GM18907 (cell line): ENCODE measurements at regions not wholly inside any gene's neighbourhood (a gene's known extent, or its start where the extent isn't known, plus 50 kb on each side); places are given as distances from the start of the nearest gene placed in this dataset.

ENCODE experiments used
- ATAC-seq: cut with Tn5 transposase; IDR thresholded peaks from one replicate; pipeline ENCODE4 v1.9.1; 2021; ENCODE audit warnings: mild to moderate bottlenecking, moderate library complexity; ENCODE audit not compliant: unreplicated experiment

GRCh38 chr17:34110315-34110714, 144.8 kb upstream of the CCL2 start:
- ATAC-seq, result no peak

DNA sequence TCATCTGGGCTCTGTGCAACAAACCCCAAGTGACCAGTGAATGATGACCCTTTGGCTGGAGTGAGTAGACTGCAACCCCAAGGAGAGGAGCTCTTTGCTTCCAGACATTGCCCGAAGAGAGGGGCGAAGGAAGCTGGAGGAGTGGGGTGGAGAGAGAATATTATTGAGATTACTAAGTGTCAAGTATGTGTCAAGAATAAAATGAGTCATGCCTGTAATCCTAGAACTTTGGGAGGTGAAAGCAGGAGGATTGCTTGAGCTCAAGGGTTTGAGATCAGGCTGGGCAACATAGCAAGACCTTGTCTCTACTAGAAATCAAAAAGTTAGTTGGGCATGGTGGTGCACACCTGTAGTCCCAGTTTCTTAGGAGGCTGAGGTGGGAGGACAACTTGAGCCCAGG, 142.0 kb upstream of the CCL2 start:
- no peak for ATAC-seq

DNA sequence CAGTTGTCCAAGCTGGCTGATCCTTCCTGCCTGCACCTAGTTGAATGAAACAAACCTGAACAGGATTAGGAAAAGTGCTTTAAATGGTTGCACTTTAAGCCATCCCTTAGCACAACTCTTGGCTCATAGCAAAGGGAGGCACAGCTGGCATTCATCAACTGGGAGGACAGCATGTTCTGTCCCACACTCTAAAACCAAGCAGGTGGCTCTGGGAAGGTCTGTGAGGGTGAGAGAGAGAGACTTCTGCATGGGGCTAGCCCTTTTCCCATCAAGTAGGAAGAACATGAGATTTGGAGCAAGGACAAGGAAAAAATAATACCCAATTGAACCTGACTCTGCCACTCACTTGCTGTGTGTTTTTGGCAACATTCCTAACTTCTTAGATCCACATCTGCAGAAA, 140.9 kb upstream of the CCL2 start:
- ATAC-seq, result no peak

DNA sequence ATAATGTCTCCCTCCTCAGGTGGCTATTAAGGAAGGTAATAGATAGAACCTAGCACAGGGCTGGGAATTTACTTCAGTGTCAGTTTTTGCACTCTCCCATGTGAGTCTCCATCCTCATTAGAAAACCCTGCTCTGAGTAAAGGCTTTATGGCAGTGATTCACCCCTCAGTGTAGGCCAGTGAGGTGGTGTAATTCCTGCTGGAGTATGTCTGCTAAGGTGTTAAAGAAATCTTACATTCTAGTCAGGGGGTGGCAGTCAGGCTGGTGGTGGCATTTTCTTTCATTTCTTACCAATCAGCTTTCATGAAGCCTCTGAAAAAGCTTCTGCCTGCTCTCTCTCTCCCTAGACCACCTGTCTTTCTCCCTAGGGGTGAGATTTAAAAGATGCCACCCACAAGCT, 138.8 kb upstream of the CCL2 start:
- ATAC-seq, result no peak

DNA sequence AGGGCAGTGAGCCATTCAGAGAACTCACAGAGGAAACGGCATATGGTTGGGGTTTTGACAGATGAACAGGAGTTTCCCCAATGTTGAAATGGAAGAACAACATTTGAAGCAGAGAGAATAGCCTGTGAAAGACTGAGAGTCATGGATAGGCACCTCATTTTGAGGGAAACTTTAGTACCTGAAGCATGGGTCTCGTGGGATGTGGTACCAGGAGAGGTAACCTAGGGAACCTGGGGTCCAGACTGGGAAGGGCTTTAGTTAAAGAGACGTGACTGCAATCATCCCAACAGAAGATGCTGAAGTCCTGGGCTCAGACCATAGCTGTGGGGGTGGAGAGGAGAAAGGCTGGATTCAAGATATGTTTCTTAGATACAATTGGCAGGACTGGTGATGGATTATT, 137.8 kb upstream of the CCL2 start:
- no peak for ATAC-seq

DNA sequence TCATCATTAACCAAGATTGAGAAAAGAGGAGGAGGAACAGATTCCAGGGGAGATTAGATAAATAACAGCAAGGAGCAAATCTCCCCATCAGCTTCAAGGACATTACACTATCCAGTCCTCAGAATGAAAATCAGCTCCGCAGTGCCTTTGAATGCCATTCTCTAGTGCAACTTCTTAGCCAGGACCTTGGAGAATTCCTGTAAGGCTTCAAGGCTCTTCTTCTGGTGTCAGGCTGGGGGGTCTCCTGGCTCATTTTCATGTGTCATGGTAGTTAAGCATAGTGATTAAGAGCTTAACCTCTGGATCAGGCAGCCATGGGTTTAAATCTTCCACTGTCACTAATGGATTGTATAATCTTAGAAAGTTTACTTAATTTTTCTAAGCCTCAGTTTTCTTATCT, 137.3 kb upstream of the CCL2 start:
- no peak for ATAC-seq

GRCh38 chr17:34118564-34118963, 136.5 kb upstream of the CCL2 start:
- no peak for ATAC-seq

DNA sequence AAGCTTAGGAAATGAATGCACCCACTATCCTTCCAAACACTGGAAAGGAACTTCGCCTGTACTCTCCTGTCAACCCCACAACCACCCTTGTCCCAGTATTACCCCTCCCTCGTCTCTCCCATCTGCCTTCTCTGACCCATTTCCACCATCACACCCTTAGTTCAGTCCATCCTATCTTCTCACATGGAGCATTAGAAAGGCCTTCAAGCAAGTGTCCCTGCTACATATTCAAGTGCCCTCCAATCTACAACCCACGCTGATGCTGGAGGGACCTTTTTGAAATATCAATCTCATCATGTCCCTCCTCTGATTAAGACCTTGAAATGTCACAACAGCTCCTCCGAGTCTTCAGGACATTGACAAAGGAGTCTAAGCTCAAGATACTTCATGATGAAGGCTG, 133.8 kb upstream of the CCL2 start:
- no peak for ATAC-seq

DNA sequence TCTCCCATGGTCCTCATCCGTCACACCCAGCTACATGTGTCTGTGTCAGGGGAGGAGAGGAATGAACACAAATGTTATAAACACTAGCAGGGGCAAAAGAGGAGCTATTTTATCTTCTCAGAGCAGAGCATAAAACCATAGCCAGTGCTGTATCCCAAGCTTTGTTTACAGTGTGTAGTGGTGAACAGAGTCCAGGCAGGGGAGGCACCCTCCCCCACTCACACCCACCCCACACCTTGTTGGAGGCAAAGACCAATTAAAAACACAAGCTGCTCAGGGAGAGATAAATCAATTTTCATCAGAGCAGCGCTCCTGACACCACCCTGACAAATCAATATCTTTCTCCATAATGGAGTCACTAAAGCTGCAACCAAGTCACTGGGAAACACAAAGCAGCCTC, 132.6 kb upstream of the CCL2 start:
- no peak for ATAC-seq

GRCh38 chr17:34125010-34125409, 130.1 kb upstream of the CCL2 start:
- no peak for ATAC-seq

GRCh38 chr17:34125921-34126320, 129.2 kb upstream of the CCL2 start:
- no peak for ATAC-seq

- ATAC-seq, result no peak
Observed at GRCh38 chr17:34126496-34126895, 128.6 kb upstream of the CCL2 start.

- no peak for ATAC-seq
Observed at GRCh38 chr17:34126965-34127364, 128.1 kb upstream of the CCL2 start.

DNA sequence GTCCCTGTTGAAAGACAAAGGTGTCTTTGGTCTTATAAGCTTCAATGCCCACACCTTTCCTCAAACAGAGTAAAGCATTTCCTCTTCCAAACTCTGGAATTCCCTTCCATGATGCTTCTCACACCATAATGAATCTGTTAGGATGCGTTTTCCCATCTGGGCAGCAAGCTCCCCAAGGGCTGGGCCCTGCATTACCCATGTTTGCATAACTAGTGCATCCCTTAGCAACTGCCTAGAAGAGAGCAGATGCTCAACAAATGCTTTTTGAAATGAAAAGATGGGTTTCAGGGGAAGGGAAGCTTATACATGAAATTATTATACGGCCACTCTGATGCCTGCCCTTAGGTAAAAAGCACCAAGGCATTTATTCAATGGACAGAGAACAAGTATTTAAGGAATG, 124.5 kb upstream of the CCL2 start:
- no peak for ATAC-seq

DNA sequence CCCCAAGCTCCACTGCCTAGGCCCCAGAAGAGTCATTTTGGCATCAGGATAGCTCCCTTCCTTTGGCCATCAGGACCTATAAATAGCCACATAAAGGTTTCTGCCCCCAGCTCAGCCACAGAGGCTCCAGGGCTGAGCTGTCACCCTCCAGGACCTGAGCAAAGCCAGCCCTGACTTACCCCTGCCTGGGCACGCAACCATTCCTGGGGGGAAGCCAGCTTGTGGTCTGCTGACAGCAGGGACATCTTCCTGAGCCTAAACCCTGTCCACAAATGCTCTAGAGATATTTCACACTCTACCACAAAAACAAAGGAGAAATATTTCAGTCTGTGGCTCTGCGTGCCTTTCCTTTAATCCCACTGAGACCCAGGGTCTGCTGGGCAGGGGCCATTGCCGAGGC, 123.7 kb upstream of the CCL2 start:
- ATAC-seq, result no peak

DNA sequence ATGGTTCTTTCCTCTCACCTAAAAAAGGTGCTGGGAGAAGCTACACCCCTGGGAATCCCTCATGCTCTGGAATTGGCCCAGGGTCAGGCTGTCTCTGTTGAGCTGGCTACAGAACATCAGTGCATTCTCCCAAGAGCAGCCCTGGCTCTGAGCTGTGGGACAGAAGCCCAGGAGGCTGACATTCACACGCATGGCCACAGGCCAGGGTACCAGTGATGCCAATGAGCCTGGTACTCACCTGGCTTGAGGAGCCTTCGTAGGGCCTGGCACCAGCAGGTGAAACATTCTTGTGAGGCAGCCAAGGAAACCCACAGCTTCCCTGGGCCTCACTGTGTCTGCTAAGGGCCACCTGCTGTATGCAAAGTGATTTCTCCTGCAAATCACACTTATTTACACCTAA, 121.7 kb upstream of the CCL2 start:
- ATAC-seq, result no peak

- ATAC-seq, result no peak
Observed at GRCh38 chr17:34135841-34136240, 119.2 kb upstream of the CCL2 start.

GRCh38 chr17:34140006-34140405, 115.1 kb upstream of the CCL2 start:
- ATAC-seq, result no peak

GRCh38 chr17:34141590-34141989, 113.5 kb upstream of the CCL2 start:
- no peak for ATAC-seq

- no peak for ATAC-seq
Observed at GRCh38 chr17:34143430-34143829, 111.7 kb upstream of the CCL2 start.

- no peak for ATAC-seq
Observed at GRCh38 chr17:34146440-34147043, 108.5 kb upstream of the CCL2 start.

- no peak for ATAC-seq
Observed at GRCh38 chr17:34151102-34151501, 104.0 kb upstream of the CCL2 start.

DNA sequence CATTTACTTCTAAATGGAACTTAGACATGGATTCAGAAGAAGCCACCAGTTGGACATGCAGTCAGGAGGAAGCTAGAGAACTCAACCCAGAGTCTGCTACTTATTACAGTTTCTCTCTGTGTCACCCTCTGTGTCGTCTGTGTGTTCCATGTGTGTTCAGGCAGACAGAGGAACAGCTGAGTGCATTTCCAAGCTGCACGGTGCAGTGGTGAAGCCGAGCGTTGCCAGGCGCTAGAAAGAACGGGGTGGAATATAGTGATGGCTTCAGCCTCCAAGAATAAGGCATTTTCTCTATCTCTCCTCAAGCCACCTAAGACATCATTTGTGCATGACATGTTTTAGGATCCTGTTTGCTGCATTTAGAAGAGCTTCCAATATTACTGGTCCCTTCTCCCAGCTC, 101.1 kb upstream of the CCL2 start:
- ATAC-seq, result no peak
